Vagina (tissue), 2 donors: ENCODE measurements at regions not wholly inside any gene's neighbourhood (a gene's known extent, or its start where the extent isn't known, plus 50 kb on each side); places are given as distances from the start of the nearest gene placed in this dataset.

Source experiments
- CTCF ChIP-seq, 3 experiments: fragments of 450-650 bp in 2 of 3; fragments of 200-600 bp in 1 of 3; sonication (generic) in 1 of 3; IDR thresholded peaks; one replicate each; pipeline ENCODE4 v1.5.1; 2017 to 2019; ENCODE audit warnings: antibody characterized with exemption in 3 of 3, mild to moderate bottlenecking in 2 of 3, moderate library complexity in 2 of 3
- POLR2A ChIP-seq, 2 donors: fragments of 450-650 bp; IDR thresholded peaks; one replicate each; pipeline ENCODE4 v1.6.1; 2017; ENCODE audit warnings: antibody characterized with exemption in 2 of 2, mild to moderate bottlenecking in 2 of 2, moderate library complexity in 2 of 2
- POLR2AphosphoS5 ChIP-seq, 2 donors: sonication (generic); formaldehyde crosslinking; IDR thresholded peaks; one replicate each; pipeline ENCODE4 v1.9.0; 2017; ENCODE audit warnings: antibody characterized with exemption in 2 of 2, mild to moderate bottlenecking in 2 of 2, low read depth in 1 of 2; ENCODE audit not compliant: insufficient read depth in 1 of 2

- TF ChIP-seq CTCF (IDR thresholded peaks at IDR 0.05) (no peak), POLR2A (IDR thresholded peaks at IDR 0.05) (no peak), POLR2AphosphoS5 (IDR thresholded peaks at IDR 0.05; ENCODE audit: insufficient read depth in 1 of 2, low read depth in 1 of 2) (peak in 1 of 2 donors; percentile 63)
Observed at GRCh38 chr12:58592475-58593207, 327.7 kb downstream of the LRIG3 start.
